GM21737 (cell line): ENCODE measurements at regions not wholly inside any gene's neighbourhood (a gene's known extent, or its start where the extent isn't known, plus 50 kb on each side); places are given as distances from the start of the nearest gene placed in this dataset.
"Not testable (repeated sequence)": the region's sequence is repeated elsewhere in the genome, so short reads cannot be mapped to it uniquely, and the experiment has no call there.

Experiments used
- ATAC-seq: cut with Tn5 transposase; IDR thresholded peaks from one replicate; pipeline ENCODE4 v1.9.1; 2021; ENCODE audit warnings: mild to moderate bottlenecking, moderate library complexity; ENCODE audit not compliant: unreplicated experiment

DNA sequence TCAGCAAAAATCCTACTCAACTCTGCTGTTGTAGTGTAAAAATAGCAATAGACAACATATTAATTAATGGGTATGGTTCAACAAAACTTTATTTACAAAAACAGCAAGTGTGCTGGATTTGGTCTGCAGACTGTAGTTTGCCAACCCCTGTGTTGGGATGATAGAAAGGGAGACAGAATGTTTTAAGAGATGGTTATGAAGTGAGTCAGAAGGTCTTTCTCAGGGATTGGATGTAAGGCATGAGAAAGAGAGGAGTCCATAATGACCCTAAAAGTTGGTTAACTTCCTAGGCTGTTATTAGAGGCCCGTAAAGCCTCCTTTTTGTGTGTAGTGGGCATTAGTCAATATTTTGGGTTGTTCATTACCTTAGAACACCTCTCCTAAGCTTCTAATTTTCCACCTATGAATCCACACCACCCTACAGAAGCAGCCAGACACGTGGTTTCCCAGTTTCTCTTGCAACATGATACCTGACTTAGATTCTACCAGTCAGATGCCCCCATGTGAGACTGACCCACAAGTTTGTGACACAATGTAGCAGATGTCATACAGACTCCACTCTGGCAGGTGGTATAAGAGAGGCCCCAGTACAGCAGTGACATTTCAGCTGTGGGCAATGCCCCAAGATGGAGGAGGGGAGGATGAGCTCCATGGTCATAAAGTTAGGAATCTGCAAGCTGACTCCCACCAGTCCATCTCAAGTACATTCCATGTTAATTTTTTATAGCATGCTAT lies 1015.6 kb downstream of the KCNMA1 start:
- no peak for ATAC-seq

DNA sequence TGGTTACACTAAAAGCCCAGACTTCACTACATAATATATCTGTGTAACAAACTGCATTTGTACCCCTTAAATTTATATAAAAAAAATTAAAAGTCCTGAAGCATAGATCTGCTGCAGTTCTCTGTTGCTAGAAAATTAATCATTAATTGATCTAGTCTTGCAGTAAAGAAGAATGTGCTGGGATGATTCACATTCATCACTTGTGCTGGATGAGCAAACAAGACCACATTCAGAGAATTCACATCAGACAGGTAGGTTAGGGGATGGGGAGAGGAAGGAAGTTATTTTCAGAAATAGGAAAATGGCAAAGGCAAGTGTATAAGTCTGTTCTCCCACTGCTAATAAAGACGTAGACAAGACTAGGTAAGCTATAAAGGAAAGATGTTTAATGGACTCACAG lies 1019.0 kb downstream of the KCNMA1 start:
- ATAC-seq = no peak

DNA sequence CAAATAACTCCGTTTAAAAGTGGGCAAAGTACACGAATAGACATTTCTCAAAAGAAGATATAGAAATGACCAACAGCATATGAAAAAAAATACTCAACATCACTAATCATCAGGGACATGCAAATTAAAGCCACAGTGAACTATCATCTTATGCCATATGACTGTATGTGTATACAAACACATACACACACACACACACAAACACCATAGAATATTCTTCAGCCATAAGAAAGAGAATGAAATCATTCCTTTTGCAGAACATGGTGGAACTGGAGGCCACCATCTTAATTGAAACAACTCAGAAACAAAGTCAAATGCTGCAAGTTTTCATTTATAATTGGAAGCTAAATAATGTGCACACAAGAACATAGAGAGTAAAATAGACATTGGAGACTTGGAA lies 1019.4 kb downstream of the KCNMA1 start:
- no peak for ATAC-seq

DNA sequence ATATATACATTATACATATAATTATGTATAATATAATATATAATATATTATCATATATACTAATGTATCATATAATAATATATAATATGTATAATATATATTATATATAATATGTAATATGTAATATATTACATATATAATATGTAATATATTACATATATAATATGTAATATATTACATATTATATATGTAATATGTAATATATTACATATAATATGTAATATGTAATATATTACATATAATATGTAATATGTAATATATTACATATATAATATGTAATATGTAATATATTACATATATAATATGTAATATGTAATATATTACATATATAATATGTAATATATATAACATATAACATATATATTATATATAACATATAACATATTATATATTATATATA lies 1020.9 kb downstream of the KCNMA1 start:
- not testable (repeated sequence) for ATAC-seq

DNA sequence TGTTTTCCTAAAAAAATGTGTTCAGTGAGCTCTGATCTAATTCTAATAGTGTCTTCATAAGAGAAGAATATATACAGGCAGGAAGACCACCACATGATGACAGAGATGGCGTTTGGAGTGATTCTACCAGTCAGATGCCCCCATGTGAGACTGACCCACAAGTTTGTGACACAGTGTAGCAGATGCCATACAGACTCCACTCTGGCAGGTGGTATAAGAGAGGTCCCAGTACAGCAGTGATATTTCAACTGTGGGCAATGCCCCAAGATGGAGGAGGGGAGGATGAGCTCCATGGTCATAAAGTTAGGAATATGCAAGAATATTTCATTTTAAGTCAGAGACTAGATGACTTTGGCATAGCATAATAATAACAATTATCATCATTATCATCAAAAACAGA lies 1022.6 kb downstream of the KCNMA1 start:
- ATAC-seq = no peak
